Superior temporal gyrus (tissue), 1 donor: ENCODE measurements at regions not wholly inside any gene's neighbourhood (a gene's known extent, or its start where the extent isn't known, plus 50 kb on each side); places are given as distances from the start of the nearest gene placed in this dataset.

ENCODE experiments used
- DNase-seq: peaks from one replicate; pipeline ENCODE4 v3.0.0-alpha.2; 2016; ENCODE audit errors: extremely low spot score

GRCh38 chr2:207449642-207450165, 80.1 kb upstream of the CREB1 start:
- DNase-seq: no peak

GRCh38 chr2:207450186-207450585, 79.6 kb upstream of the CREB1 start:
- DNase-seq: no peak

GRCh38 chr2:207458582-207458981, 71.2 kb upstream of the CREB1 start:
- DNase-seq: no peak

- no peak for DNase-seq
These were observed 69.6 kb upstream of the CREB1 start for GRCh38 chr2:207459990-207460757.

- DNase-seq: no peak
These were observed 66.3 kb upstream of the CREB1 start for GRCh38 chr2:207463433-207463832.

GRCh38 chr2:207464007-207464406, 65.8 kb upstream of the CREB1 start:
- DNase-seq: no peak

- peak; percentile 7 for DNase-seq
These were observed 63.9 kb upstream of the CREB1 start for GRCh38 chr2:207465894-207466293.

- peak; percentile 16 for DNase-seq
These were observed 61.9 kb upstream of the CREB1 start for GRCh38 chr2:207467716-207468347.

GRCh38 chr2:207468488-207468887, 61.3 kb upstream of the CREB1 start:
- peak; percentile 7 for DNase-seq

- DNase-seq: peak; percentile 4
These were observed 60.3 kb upstream of the CREB1 start for GRCh38 chr2:207469451-207469850.

GRCh38 chr2:207469943-207470729, 59.6 kb upstream of the CREB1 start:
- peak; percentile 47 for DNase-seq

- DNase-seq: peak; percentile 11
These were observed 58.5 kb upstream of the CREB1 start for GRCh38 chr2:207471261-207471660.

- no peak for DNase-seq
These were observed 57.3 kb upstream of the CREB1 start for GRCh38 chr2:207472343-207473048.

GRCh38 chr2:207473049-207473930, 56.5 kb upstream of the CREB1 start:
- DNase-seq: peak; percentile 95

- DNase-seq: no peak
These were observed 55.9 kb upstream of the CREB1 start for GRCh38 chr2:207473931-207474235.

GRCh38 chr2:207474863-207475485, 54.8 kb upstream of the CREB1 start:
- DNase-seq: peak; percentile 94

GRCh38 chr2:207475546-207475945, 54.2 kb upstream of the CREB1 start:
- DNase-seq: peak; percentile 22

GRCh38 chr2:207477896-207478295, 51.9 kb upstream of the CREB1 start:
- DNase-seq: peak; percentile 2

- DNase-seq: peak; percentile 5
These were observed 51.2 kb upstream of the CREB1 start for GRCh38 chr2:207478572-207478971.

- DNase-seq: no peak
These were observed 50.5 kb upstream of the CREB1 start for GRCh38 chr2:207479198-207479785.
